HL-60 (cell line): ENCODE measurements at regions not wholly inside any gene's neighbourhood (a gene's known extent, or its start where the extent isn't known, plus 50 kb on each side); places are given as distances from the start of the nearest gene placed in this dataset.

Source experiments
- DNase-seq, 2 experiments: peaks; one replicate each; pipeline ENCODE4 v3.0.0-alpha.2; 2010 to 2020; ENCODE audit warnings: low read depth in 1 of 2, low spot score in 1 of 2
- H3K27ac ChIP-seq: fragments of 250-450 bp; sonication (Bioruptor Pico); replicated peaks from 2 replicates; pipeline ENCODE4 v1.5.1; 2020; ENCODE audit warnings: mild to moderate bottlenecking, moderate library complexity
- H3K27me3 ChIP-seq: fragments of 250-450 bp; sonication (Bioruptor Pico); 2 replicates; pipeline ENCODE4 v1.5.1; 2021; ENCODE audit warnings: mild to moderate bottlenecking, moderate library complexity; ENCODE audit not compliant: insufficient read depth, poor library complexity, severe bottlenecking
- H3K4me3 ChIP-seq: replicated peaks from 2 replicates; pipeline ENCODE4 v1.5.1; 2011; ENCODE audit warnings: mild to moderate bottlenecking, control low read depth, low read length; ENCODE audit not compliant: insufficient read depth
- GABPA ChIP-seq: IDR thresholded peaks from 2 replicates; pipeline ENCODE4 v1.6.1; 2012; ENCODE audit warnings: low read depth
- POLR2AphosphoS5 ChIP-seq: IDR thresholded peaks from 2 replicates; pipeline ENCODE4 v1.6.1; 2012; ENCODE audit warnings: low read depth
- SPI1 ChIP-seq: IDR thresholded peaks from 2 replicates; pipeline ENCODE4 v1.6.1; 2012; ENCODE audit warnings: low read depth, mild to moderate bottlenecking, borderline replicate concordance
- TF ChIP-seq, protein P1 (sequence below): IDR thresholded peaks from one replicate; pipeline ENCODE4 v1.5.1; 2011; ENCODE audit warnings: low read length, control low read depth, inconsistent platforms; ENCODE audit not compliant: insufficient read depth
- TF ChIP-seq, protein P2 (sequence below): IDR thresholded peaks from 2 replicates; pipeline ENCODE4 v1.6.1; 2012; ENCODE audit warnings: low read depth; ENCODE audit not compliant: insufficient replicate concordance

GRCh38 chr12:88338486-88338885, 196.4 kb downstream of the TMTC3 start:
- Histone ChIP-seq H3K4me3 (no peak overlapping the region), H3K27me3 (no peaks in the 10 kb centered on the region), H3K27ac (no peak overlapping the region)
- no peak for DNase-seq
- TF ChIP-seq POLR2AphosphoS5 = no peak
- TF ChIP-seq SPI1 = no peak
- TF ChIP-seq, protein P1, sequence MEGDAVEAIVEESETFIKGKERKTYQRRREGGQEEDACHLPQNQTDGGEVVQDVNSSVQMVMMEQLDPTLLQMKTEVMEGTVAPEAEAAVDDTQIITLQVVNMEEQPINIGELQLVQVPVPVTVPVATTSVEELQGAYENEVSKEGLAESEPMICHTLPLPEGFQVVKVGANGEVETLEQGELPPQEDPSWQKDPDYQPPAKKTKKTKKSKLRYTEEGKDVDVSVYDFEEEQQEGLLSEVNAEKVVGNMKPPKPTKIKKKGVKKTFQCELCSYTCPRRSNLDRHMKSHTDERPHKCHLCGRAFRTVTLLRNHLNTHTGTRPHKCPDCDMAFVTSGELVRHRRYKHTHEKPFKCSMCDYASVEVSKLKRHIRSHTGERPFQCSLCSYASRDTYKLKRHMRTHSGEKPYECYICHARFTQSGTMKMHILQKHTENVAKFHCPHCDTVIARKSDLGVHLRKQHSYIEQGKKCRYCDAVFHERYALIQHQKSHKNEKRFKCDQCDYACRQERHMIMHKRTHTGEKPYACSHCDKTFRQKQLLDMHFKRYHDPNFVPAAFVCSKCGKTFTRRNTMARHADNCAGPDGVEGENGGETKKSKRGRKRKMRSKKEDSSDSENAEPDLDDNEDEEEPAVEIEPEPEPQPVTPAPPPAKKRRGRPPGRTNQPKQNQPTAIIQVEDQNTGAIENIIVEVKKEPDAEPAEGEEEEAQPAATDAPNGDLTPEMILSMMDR = no peak
- TF ChIP-seq GABPA = no peak
- TF ChIP-seq, protein P2, sequence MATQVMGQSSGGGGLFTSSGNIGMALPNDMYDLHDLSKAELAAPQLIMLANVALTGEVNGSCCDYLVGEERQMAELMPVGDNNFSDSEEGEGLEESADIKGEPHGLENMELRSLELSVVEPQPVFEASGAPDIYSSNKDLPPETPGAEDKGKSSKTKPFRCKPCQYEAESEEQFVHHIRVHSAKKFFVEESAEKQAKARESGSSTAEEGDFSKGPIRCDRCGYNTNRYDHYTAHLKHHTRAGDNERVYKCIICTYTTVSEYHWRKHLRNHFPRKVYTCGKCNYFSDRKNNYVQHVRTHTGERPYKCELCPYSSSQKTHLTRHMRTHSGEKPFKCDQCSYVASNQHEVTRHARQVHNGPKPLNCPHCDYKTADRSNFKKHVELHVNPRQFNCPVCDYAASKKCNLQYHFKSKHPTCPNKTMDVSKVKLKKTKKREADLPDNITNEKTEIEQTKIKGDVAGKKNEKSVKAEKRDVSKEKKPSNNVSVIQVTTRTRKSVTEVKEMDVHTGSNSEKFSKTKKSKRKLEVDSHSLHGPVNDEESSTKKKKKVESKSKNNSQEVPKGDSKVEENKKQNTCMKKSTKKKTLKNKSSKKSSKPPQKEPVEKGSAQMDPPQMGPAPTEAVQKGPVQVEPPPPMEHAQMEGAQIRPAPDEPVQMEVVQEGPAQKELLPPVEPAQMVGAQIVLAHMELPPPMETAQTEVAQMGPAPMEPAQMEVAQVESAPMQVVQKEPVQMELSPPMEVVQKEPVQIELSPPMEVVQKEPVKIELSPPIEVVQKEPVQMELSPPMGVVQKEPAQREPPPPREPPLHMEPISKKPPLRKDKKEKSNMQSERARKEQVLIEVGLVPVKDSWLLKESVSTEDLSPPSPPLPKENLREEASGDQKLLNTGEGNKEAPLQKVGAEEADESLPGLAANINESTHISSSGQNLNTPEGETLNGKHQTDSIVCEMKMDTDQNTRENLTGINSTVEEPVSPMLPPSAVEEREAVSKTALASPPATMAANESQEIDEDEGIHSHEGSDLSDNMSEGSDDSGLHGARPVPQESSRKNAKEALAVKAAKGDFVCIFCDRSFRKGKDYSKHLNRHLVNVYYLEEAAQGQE = no peak

GRCh38 chr12:88339254-88339949, 197.3 kb downstream of the TMTC3 start:
- no peak overlapping the region for H3K4me3 ChIP-seq
- no peak overlapping the region for H3K27ac ChIP-seq
- TF ChIP-seq, protein P1 = no peak
- TF ChIP-seq SPI1 (no peak), POLR2AphosphoS5 (no peak), GABPA (no peak)
- TF ChIP-seq, protein P2 = no peak
- no peak for DNase-seq
- no peaks in the 10 kb centered on the region for H3K27me3 ChIP-seq

DNA sequence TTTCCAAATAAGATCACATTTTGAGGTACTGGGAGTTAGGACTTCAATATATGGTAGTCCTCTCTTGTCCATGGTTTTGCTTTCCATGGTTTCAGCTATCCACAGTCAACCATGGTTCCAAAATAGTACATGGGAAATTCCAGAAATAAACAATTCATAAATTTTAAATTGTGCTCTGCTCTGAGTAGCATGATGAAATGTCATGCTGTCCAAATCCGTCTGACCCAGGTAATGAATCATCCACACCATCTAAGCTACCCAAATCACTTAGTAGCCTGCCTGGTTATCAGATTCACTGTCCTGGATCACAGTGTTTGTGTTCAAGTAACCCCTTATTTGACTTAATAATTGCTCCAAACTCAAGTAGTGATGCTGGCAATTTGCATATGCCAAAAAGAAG, 197.9 kb downstream of the TMTC3 start:
- TF ChIP-seq, protein P2 = no peak
- TF ChIP-seq SPI1 (no peak), POLR2AphosphoS5 (no peak), GABPA (no peak)
- TF ChIP-seq, protein P1 = no peak
- Histone ChIP-seq H3K4me3 (no peak overlapping the region), H3K27me3 (no peaks in the 10 kb centered on the region), H3K27ac (no peak overlapping the region)
- no peak for DNase-seq
